Vagina (tissue), 2 donors: ENCODE measurements at regions not wholly inside any gene's neighbourhood (a gene's known extent, or its start where the extent isn't known, plus 50 kb on each side); places are given as distances from the start of the nearest gene placed in this dataset.

Experiments
- DNase-seq, 2 donors: peaks; one replicate each; pipeline ENCODE4 v3.0.0-alpha.2; 2017; ENCODE audit errors: extremely low spot score in 2 of 2
- H3K27ac ChIP-seq: fragments of 200-600 bp; sonication (generic); one replicate; pipeline ENCODE4 v1.5.1; 2019
- H3K27me3 ChIP-seq: fragments of 200-600 bp; sonication (generic); one replicate; pipeline ENCODE4 v1.5.1; 2019
- H3K36me3 ChIP-seq, 2 donors: fragments of 200-600 bp; sonication (generic); one replicate each; pipeline ENCODE4 v1.5.1; 2017 to 2019
- H3K4me1 ChIP-seq: fragments of 200-600 bp; sonication (generic); one replicate; pipeline ENCODE4 v1.5.1; 2019
- H3K4me3 ChIP-seq, 2 donors: fragments of 200-600 bp; sonication (generic); 1 replicate in 1 of 2; 2 replicates in 1 of 2; pipeline ENCODE4 v1.5.1; 2016 to 2019
- H3K9me3 ChIP-seq: fragments of 200-600 bp; sonication (generic); one replicate; pipeline ENCODE4 v1.5.1; 2019
- POLR2A ChIP-seq, 2 donors: fragments of 450-650 bp; IDR thresholded peaks; one replicate each; pipeline ENCODE4 v1.6.1; 2017; ENCODE audit warnings: antibody characterized with exemption in 2 of 2, mild to moderate bottlenecking in 2 of 2, moderate library complexity in 2 of 2
- POLR2AphosphoS5 ChIP-seq, 2 donors: sonication (generic); formaldehyde crosslinking; IDR thresholded peaks; one replicate each; pipeline ENCODE4 v1.9.0; 2017; ENCODE audit warnings: antibody characterized with exemption in 2 of 2, mild to moderate bottlenecking in 2 of 2, low read depth in 1 of 2; ENCODE audit not compliant: insufficient read depth in 1 of 2
- intact Hi-C: fragments of 100-400 bp; cut with DNase I; formaldehyde crosslinking; loops from one replicate; pipeline ENCODE4 v1.15.1; 2023
- TF ChIP-seq, protein P1 (sequence below), 3 experiments: fragments of 450-650 bp in 2 of 3; fragments of 200-600 bp in 1 of 3; sonication (generic) in 1 of 3; IDR thresholded peaks; one replicate each; pipeline ENCODE4 v1.5.1; 2017 to 2019; ENCODE audit warnings: antibody characterized with exemption in 3 of 3, mild to moderate bottlenecking in 2 of 3, moderate library complexity in 2 of 3

- Histone ChIP-seq H3K9me3 (no peaks in the 10 kb centered on the region), H3K4me1 (peaks cover 4% of the 10 kb centered on the region)
These were observed 738.3 kb downstream of the INHBA start for GRCh38 chr7:40964610-40965009.

GRCh38 chr7:40959955-40960354, 742.9 kb downstream of the INHBA start:
- Histone ChIP-seq H3K4me1 (no peaks in the 10 kb centered on the region), H3K4me3 (no peak overlapping the region), H3K9me3 (no peaks in the 10 kb centered on the region), H3K27me3 (no peaks in the 10 kb centered on the region), H3K36me3 (no peaks in the 10 kb centered on the region), H3K27ac (no peak overlapping the region)
- TF ChIP-seq, protein P1, sequence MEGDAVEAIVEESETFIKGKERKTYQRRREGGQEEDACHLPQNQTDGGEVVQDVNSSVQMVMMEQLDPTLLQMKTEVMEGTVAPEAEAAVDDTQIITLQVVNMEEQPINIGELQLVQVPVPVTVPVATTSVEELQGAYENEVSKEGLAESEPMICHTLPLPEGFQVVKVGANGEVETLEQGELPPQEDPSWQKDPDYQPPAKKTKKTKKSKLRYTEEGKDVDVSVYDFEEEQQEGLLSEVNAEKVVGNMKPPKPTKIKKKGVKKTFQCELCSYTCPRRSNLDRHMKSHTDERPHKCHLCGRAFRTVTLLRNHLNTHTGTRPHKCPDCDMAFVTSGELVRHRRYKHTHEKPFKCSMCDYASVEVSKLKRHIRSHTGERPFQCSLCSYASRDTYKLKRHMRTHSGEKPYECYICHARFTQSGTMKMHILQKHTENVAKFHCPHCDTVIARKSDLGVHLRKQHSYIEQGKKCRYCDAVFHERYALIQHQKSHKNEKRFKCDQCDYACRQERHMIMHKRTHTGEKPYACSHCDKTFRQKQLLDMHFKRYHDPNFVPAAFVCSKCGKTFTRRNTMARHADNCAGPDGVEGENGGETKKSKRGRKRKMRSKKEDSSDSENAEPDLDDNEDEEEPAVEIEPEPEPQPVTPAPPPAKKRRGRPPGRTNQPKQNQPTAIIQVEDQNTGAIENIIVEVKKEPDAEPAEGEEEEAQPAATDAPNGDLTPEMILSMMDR (IDR thresholded peaks at IDR 0.05), result no peak
- TF ChIP-seq POLR2AphosphoS5 (IDR thresholded peaks at IDR 0.05; ENCODE audit: insufficient read depth in 1 of 2, low read depth in 1 of 2), result no peak
- no peak for TF ChIP-seq POLR2A (IDR thresholded peaks at IDR 0.05)
- intact Hi-C loops, result no loop called here
- no peak for DNase-seq

More at GRCh38 chr7:40964610-40965009, 738.3 kb downstream of the INHBA start:
- DNase-seq, result no peak
- intact Hi-C loops, result no loop called here
- no peaks in the 10 kb centered on the region for H3K36me3 ChIP-seq
- H3K27ac ChIP-seq, result no peak overlapping the region
- H3K27me3 ChIP-seq, result no peaks in the 10 kb centered on the region
- no peak overlapping the region for H3K4me3 ChIP-seq
- TF ChIP-seq, protein P1 (IDR thresholded peaks at IDR 0.05), result no peak
- no peak for TF ChIP-seq POLR2AphosphoS5 (IDR thresholded peaks at IDR 0.05; ENCODE audit: insufficient read depth in 1 of 2, low read depth in 1 of 2)
- TF ChIP-seq POLR2A (IDR thresholded peaks at IDR 0.05), result no peak

- intact Hi-C loops, result no loop called here
- no peaks in the 10 kb centered on the region for H3K27me3 ChIP-seq
- no peak for DNase-seq
- no peak for TF ChIP-seq POLR2A (IDR thresholded peaks at IDR 0.05)
- TF ChIP-seq, protein P1 (IDR thresholded peaks at IDR 0.05), result no peak
- TF ChIP-seq POLR2AphosphoS5 (IDR thresholded peaks at IDR 0.05; ENCODE audit: insufficient read depth in 1 of 2, low read depth in 1 of 2), result no peak
- no peaks in the 10 kb centered on the region for H3K9me3 ChIP-seq
- H3K27ac ChIP-seq, result no peak overlapping the region
- H3K4me1 ChIP-seq, result no peaks in the 10 kb centered on the region
- no peaks in the 10 kb centered on the region for H3K36me3 ChIP-seq
- no peak overlapping the region for H3K4me3 ChIP-seq
These were observed 754.7 kb downstream of the INHBA start for GRCh38 chr7:40948239-40948638.

DNA sequence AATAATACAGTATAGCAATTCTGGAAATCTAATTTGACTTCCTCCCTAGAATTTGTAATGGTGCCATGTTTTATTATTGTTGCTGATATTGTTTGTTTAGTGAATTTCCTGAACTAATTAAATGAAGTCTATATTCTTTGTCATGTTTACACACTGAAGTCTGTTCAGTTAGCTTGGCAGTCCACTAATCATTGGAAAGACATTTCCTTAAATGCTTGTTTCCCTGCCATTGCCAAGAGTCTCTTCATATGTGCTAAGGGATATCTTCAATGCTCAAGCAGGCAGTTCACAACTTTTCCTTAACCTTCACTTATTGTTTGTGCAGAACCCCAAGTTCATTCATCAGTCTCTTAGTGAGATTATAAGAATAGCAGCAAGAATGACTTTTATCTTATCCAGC, 755.3 kb downstream of the INHBA start:
- H3K9me3 ChIP-seq, result no peaks in the 10 kb centered on the region
- no peaks in the 10 kb centered on the region for H3K36me3 ChIP-seq
- no peaks in the 10 kb centered on the region for H3K27me3 ChIP-seq
- no peak overlapping the region for H3K27ac ChIP-seq
- TF ChIP-seq POLR2AphosphoS5 (IDR thresholded peaks at IDR 0.05; ENCODE audit: insufficient read depth in 1 of 2, low read depth in 1 of 2), result no peak
- no peak for DNase-seq
- intact Hi-C loops, result no loop called here
- H3K4me3 ChIP-seq, result no peak overlapping the region
- H3K4me1 ChIP-seq, result no peaks in the 10 kb centered on the region

DNA sequence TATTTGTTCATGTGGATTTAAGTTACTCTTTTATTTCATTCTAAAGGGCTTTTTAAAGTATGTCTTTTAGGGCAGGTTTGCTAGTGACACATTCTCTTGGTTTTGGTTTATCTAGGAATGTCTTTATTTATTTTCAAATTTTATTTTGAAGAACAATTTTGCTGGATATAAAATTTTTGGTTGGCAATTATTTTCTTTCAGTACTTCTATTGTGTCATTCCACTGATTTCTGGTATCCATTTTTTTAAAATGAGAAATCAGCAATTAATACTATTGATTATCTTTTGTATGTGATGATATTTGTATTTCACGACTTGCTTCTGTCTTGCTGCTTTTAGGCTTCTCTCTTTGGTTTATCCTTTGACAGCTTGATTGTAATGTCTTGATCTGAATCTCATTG, 756.3 kb downstream of the INHBA start:
- Histone ChIP-seq H3K36me3 (no peaks in the 10 kb centered on the region), H3K27ac (no peak overlapping the region), H3K9me3 (no peaks in the 10 kb centered on the region), H3K4me3 (no peak overlapping the region), H3K4me1 (no peaks in the 10 kb centered on the region), H3K27me3 (no peaks in the 10 kb centered on the region)
- intact Hi-C loops, result no loop called here
- DNase-seq, result no peak
- TF ChIP-seq POLR2AphosphoS5 (IDR thresholded peaks at IDR 0.05; ENCODE audit: insufficient read depth in 1 of 2, low read depth in 1 of 2) (no peak), POLR2A (IDR thresholded peaks at IDR 0.05) (no peak)
- TF ChIP-seq, protein P1 (IDR thresholded peaks at IDR 0.05), result no peak
